Adipose tissue (tissue), 3 donors: ENCODE measurements at regions not wholly inside any gene's neighbourhood (a gene's known extent, or its start where the extent isn't known, plus 50 kb on each side); places are given as distances from the start of the nearest gene placed in this dataset.
"Not testable (repeated sequence)": the region's sequence is repeated elsewhere in the genome, so short reads cannot be mapped to it uniquely, and the experiment has no call there.

Source experiments
- H3K27ac ChIP-seq: one replicate; pipeline ENCODE4 v1.5.1; 2013; ENCODE audit warnings: low read depth, low read length
- WGBS, 3 donors: extraction: QIAGEN DNeasy Blood & Tissue Kit; methylation state at CpG; one replicate each; pipeline ENCODE4 v1.1.7; 2013; 5-methylcytosine and 5-hydroxymethylcytosine counted together
- donor health status: healthy with polysubstance abuse.
- donor health status: Bipolar disorder and iron deficiency.
- donor health status: healthy.

GRCh38 chr5:67815455-67816391 lies 399.8 kb upstream of the PIK3R1 start:
- H3K27ac ChIP-seq: no peak overlapping the region
- 48 to 64% (median 63%) methylated on average over 10 of the region's 10 CpGs for WGBS, 3 donors

DNA sequence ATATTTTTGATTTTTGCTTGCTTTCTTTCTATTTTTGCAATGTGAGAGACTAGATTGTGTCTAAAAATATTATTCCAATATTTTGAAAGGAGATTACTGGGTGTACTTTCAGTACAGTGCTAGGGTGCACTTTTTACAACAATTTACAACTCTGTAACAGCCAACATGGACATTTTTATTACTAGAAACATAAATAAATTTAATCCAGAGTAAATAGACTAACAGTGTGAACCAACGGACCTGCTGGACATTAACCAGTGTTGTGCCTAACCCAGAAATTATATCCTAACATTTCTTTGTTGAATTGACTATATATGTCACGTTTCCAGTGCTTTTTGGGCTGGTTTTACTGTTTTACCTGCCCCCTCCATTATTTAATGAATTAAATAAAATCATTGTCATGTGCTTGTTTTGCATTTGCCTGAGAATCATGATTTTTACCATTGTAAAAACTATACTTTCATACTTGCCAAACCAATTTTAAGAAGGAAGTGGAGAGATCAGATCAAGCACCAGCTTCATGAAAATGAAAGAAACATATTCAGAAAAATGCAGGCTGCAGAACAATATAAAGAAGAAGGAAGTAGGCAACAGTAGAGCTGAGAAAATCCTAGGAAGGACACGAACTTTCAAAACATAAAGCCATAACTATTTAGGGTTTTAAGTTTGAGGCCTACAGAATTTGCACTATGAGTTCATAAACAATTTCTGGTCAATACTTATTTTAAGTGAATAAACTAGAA lies 400.8 kb upstream of the PIK3R1 start:
- no peak overlapping the region for H3K27ac ChIP-seq
- WGBS, 3 donors: 47 to 63% (median 48%) methylated on average over 3 of the region's 3 CpGs

DNA sequence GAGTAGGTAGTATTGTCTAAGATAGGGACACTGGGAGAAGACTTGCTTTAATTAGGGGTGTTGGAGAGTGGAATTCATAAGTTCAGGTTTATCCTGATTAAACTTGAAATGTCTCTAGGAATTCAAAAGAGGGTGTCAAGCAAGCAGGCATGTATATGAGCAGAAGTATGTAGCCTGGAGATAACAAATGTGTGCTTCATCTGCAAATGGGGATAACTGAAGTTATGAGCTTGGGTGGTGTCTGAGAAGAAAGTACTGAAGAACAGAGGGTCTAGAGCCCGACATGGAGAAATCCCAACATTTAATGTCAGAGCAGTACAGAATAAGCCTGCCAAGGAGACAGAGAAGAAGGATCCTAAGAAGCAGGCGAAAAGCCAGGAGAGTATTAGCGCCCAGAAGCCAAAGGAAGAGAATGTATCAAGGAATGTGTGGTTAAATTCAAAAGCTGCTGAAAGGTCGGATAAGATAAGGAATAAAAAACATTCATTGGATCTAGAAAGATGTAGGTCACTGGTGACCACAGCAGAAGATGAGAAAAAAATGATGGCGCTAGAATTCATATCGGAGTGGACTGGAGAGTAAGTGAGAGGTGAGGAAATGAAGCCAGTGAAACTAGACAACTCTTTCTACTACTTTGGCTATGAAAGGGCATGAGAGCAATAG lies 401.5 kb upstream of the PIK3R1 start:
- 72 to 85% (median 76%) methylated on average over 6 of the region's 6 CpGs for WGBS, 3 donors
- no peak overlapping the region for H3K27ac ChIP-seq

DNA sequence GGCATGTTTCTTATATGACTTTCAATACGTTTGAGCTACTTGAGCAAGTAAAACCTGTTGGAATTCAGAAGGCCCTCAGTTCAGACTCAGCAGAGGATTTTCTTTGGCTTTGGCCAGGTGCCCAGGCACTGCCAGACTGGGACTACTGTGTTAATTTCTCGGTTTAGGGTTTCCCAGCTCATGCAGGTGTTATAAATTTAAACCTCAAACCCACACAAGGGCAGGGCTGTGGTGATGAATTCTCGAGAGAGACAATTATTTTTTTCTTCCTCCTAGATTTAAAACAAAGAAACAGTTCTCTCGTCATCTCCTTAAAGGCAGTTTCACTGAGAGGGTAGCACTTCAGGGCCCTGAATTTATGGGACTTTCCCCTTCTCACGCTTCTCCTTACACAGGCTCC lies 406.0 kb upstream of the PIK3R1 start:
- 74 to 84% (median 83%) methylated on average over 5 of the region's 5 CpGs for WGBS, 3 donors

DNA sequence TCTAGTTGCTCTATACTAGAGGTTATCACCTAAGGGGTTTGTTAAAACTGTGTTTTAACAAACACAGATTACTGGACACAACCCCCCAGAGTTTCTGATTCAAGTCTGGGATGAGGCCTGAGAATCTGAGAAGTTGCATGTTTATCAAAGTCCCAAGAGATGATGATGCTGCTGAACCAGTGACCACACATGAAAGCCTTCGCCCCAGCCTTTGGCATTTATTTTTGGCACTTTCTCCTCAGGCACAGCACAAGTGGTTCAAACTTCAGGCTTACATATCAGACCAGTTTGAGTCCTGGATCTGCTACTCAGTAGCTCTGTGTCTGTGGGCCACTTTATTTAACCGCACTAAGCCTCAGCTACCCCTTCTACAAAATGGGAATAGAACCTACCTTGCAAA lies 407.2 kb upstream of the PIK3R1 start:
- 69 to 93% (median 84%) methylated on average over 2 of the region's 2 CpGs for WGBS, 3 donors

More for the DNA sequence above, 406.0 kb upstream of the PIK3R1 start:
- no peak overlapping the region for H3K27ac ChIP-seq

DNA sequence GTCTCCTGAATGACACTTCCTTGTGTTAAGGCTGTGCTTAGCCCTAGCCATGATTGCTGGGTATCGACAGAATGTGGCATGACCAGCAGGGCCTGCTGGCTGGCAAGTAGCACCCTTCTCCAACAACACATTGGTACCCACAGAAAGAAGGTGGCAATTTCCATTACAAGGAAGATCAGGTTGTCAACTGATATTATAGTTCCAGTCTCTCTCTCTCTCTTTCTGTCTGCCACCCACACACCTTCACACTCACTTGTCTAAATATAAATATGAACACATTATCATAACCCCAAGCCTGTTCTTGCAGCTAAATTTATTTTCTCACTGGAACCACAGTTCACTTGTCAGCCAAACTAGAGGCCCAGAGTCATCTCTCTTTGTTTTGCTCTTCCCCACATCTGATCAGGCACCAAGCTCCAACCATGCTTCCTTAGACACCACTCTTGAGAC lies 408.1 kb upstream of the PIK3R1 start:
- H3K27ac ChIP-seq: no peak overlapping the region
- WGBS, 3 donors: 79 to 96% (median 87%) methylated on average over 1 of the region's 1 CpG

More for the DNA sequence above, 407.2 kb upstream of the PIK3R1 start:
- no peak overlapping the region for H3K27ac ChIP-seq

DNA sequence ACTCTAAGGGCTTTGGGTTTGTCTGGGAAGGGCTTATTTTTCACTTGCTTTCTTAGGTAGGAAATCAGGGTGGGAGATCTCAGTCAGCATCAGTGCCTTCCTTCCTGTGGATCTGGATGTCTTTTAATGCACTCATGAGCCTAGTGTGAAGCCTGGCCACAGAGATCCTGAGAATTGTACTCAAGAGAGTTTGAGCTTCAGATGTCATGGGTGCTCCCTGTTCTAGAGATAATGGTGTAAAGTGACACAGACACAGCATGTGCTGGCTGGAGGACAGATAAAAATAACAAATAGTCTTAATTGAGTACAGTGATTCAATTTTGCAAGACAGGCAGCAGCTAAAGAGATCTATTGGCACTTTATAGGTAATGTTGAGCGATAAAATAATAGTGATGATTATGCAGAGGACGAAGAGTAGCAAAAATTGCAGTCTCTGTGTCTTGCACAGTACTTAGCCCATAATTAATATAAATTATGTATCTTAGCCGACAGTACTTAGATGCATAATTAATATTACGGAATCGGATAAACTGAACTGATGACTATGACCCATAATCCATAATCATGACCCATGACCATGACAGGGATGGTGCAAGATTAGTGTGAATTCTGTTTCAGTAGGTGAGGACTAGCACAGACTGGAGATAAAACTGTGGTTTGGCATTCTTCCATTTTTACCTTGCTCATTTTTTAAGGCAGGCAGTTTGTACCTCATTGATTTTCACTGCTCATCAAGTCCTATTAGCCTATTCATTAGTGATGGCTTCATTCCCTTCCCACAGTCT lies 408.7 kb upstream of the PIK3R1 start:
- 95 to 99% (median 96%) methylated on average over 5 of the region's 5 CpGs for WGBS, 3 donors
- no peak overlapping the region for H3K27ac ChIP-seq

- WGBS, 3 donors: 82 to 96% (median 94%) methylated on average over 4 of the region's 4 CpGs
- no peak overlapping the region for H3K27ac ChIP-seq
Observed at GRCh38 chr5:67805666-67806348, 409.7 kb upstream of the PIK3R1 start.

DNA sequence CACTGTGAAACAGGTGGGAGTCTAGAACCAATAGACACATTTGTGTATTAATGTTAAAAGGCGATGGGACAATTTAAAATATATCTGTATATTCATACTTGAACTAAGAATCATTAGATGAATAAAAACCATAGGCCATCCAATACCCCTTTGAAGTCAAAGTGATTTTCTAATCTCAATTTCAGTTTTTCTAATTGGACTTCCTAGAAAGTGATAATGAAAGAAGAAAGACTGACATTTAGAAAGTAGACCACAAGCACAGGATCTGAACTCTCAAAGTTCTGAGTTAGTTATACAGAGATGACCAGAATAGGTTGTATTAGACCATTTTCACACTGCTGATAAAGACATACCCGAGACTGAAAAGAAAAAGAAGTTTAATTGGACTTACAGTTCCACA lies 412.8 kb upstream of the PIK3R1 start:
- H3K27ac ChIP-seq: no peak overlapping the region
- WGBS, 3 donors: 85 to 87% (median 86%) methylated on average over 2 of the region's 2 CpGs

GRCh38 chr5:67799732-67800234 lies 415.8 kb upstream of the PIK3R1 start:
- no peak overlapping the region for H3K27ac ChIP-seq
- 59 to 72% (median 70%) methylated on average over 5 of the region's 5 CpGs for WGBS, 3 donors

DNA sequence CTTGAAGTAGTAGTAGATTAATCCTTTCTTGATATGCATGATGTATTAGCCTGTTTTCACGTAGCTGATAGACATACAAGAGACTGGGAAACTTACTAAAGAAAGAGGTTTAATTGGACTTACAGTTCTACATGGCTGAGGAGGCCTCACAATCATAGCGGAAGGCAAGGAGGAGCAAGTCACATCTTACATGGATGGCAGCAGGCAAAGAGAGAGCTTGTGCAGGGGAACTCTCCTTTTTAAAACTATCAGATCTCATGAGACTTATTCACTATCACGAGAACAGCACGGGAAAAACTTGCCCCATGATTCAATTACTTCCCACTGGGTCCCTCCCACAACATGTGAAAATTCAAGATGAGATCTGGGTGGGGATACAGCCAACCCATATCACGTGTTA lies 417.1 kb upstream of the PIK3R1 start:
- 79 to 93% (median 83%) methylated on average over 5 of the region's 5 CpGs for WGBS, 3 donors
- H3K27ac ChIP-seq: not testable (repeated sequence)

DNA sequence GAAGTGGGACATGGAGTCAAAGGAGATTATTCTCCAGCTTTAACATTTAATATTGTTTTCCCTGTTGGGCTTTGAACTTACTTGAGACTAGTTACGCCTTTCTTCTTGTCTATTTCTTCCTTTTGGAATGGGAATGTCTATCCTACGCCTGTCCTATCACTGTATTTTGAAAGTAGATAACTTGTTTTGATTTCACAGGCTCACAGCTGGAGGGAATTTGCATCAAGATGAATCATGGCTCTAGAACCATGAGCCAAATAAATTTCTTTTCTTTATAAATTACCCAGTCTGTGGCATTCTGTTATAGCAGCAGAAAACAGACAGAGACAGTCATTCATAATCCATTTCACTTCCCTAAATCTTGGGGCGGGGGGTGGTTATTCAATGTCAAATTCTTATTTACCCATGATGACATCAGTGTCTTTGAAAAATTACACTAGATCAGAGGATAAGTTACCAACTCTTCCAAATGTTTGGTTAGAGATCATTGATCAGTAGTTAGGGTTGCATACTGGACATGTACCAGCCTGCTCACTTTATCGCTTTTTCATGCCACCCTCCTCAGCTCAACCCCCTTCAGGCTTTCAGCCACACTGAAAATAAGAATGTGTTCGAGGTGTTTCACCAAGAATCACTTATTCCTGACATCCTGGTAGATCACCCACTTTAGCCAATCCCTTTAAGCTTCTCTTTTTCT lies 419.6 kb upstream of the PIK3R1 start:
- 85 to 87% (median 86%) methylated on average over 5 of the region's 5 CpGs for WGBS, 3 donors
- H3K27ac ChIP-seq: no peak overlapping the region

- H3K27ac ChIP-seq: no peak overlapping the region
- WGBS, 3 donors: 71 to 96% (median 94%) methylated on average over 2 of the region's 2 CpGs
Observed at GRCh38 chr5:67793966-67794365, 421.6 kb upstream of the PIK3R1 start.

DNA sequence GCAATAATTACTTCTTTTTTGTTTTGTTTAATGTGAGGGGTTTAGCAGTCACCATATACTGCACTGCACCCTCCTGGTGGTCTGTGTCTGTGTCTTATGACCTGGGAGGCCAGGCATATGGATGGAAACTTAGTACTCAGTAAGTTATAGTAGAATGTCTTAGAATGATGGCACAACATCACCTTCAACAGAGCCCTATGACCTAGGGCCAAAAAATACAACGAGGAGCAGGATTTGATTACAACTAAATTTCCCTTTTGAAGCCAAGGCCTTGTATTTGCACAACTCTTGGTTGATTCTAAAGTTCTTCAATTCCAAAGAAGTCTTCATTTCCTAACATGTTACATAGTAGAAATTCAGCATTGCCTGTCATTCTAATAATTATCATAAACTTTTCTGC lies 422.1 kb upstream of the PIK3R1 start:
- WGBS, 3 donors: 50 to 71% (median 53%) methylated on average over 1 of the region's 1 CpG
- H3K27ac ChIP-seq: no peak overlapping the region

GRCh38 chr5:67792891-67793290 lies 422.7 kb upstream of the PIK3R1 start:
- WGBS, 3 donors: 75 to 89% (median 79%) methylated on average over 3 of the region's 3 CpGs
- H3K27ac ChIP-seq: no peak overlapping the region

- no peak overlapping the region for H3K27ac ChIP-seq
- WGBS, 3 donors: 77 to 95% (median 90%) methylated on average over 4 of the region's 4 CpGs
Observed at GRCh38 chr5:67790390-67790789, 425.2 kb upstream of the PIK3R1 start.
